ENCODE measurements at regions not wholly inside any gene's neighbourhood (a gene's known extent, or its start where the extent isn't known, plus 50 kb on each side); places are given as distances from the start of the nearest gene placed in this dataset.

- DNase-seq: peak; percentile 83
- TF ChIP-seq, protein P1, sequence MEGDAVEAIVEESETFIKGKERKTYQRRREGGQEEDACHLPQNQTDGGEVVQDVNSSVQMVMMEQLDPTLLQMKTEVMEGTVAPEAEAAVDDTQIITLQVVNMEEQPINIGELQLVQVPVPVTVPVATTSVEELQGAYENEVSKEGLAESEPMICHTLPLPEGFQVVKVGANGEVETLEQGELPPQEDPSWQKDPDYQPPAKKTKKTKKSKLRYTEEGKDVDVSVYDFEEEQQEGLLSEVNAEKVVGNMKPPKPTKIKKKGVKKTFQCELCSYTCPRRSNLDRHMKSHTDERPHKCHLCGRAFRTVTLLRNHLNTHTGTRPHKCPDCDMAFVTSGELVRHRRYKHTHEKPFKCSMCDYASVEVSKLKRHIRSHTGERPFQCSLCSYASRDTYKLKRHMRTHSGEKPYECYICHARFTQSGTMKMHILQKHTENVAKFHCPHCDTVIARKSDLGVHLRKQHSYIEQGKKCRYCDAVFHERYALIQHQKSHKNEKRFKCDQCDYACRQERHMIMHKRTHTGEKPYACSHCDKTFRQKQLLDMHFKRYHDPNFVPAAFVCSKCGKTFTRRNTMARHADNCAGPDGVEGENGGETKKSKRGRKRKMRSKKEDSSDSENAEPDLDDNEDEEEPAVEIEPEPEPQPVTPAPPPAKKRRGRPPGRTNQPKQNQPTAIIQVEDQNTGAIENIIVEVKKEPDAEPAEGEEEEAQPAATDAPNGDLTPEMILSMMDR (IDR thresholded peaks at IDR 0.05; ENCODE audit: low read depth, low read length, missing control alignments): no peak
- Histone ChIP-seq H3K36me3 (replicated peaks) (no peaks in the 10 kb centered on the region), H3K27me3 (replicated peaks) (no peaks in the 10 kb centered on the region), H3K27ac (peak overlapping the region; percentile 75), H3K4me3 (ENCODE audit: low read depth, low read length) (no peak overlapping the region)
- in situ Hi-C loops (cut with HindIII; ENCODE audit: low pct_ligation_motif_present, low sequenced_read_pairs): no loop called here
Measured at GRCh38 chr5:124453221-124454051, 293.0 kb downstream of the ZNF608 start.

GRCh38 chr5:124452412-124452811, 294.0 kb downstream of the ZNF608 start:
- in situ Hi-C loops (cut with HindIII; ENCODE audit: low pct_ligation_motif_present, low sequenced_read_pairs): no loop called here
- Histone ChIP-seq H3K4me3 (ENCODE audit: low read depth, low read length) (no peak overlapping the region), H3K27me3 (replicated peaks) (no peaks in the 10 kb centered on the region), H3K27ac (no peak overlapping the region), H3K36me3 (replicated peaks) (no peaks in the 10 kb centered on the region)
- DNase-seq: no peak
- TF ChIP-seq, protein P1 (IDR thresholded peaks at IDR 0.05; ENCODE audit: low read depth, low read length, missing control alignments): no peak

DNA sequence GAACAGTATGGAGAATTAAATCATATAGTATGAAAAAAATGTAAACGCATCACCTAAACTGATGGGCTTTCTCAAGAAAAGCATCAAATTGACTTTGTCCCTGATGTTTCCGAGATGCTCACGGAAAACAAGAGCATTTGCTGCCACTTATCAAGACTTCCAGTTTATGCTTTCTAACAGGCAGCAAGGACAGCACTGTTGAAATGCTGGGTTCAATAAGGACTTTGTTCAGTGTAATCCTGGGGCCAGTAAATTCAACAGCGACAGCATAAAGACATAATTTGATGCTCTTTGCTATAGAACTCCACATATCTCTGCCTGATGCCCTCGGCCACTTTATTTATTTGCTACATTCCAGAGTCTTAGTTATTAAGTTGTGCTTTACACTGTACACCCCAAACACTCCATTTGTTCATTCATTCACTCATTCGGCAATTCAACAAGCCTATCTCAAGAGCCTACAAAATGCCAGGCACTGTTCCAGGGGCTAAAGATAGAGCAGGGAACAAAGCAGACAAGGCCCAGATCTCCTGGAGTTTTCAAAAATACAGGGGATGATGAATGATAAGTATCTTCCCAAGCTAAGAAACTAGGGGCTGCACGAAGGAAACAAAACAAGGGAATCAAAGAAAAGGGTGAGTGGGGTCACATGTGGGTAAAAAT, 294.6 kb downstream of the ZNF608 start:
- in situ Hi-C loops (cut with HindIII; ENCODE audit: low pct_ligation_motif_present, low sequenced_read_pairs): no loop called here
- Histone ChIP-seq H3K27me3 (replicated peaks) (no peaks in the 10 kb centered on the region), H3K4me3 (ENCODE audit: low read depth, low read length) (no peak overlapping the region), H3K27ac (no peak overlapping the region), H3K36me3 (replicated peaks) (no peaks in the 10 kb centered on the region)
- TF ChIP-seq, protein P1 (IDR thresholded peaks at IDR 0.05; ENCODE audit: low read depth, low read length, missing control alignments): no peak
- no peak for DNase-seq

GRCh38 chr5:124446120-124446519, 300.3 kb downstream of the ZNF608 start:
- Histone ChIP-seq H3K4me3 (ENCODE audit: low read depth, low read length) (no peak overlapping the region), H3K36me3 (replicated peaks) (no peaks in the 10 kb centered on the region), H3K27ac (no peak overlapping the region), H3K27me3 (replicated peaks) (no peaks in the 10 kb centered on the region)
- in situ Hi-C loops (cut with HindIII; ENCODE audit: low pct_ligation_motif_present, low sequenced_read_pairs): no loop called here
- no peak for DNase-seq
- TF ChIP-seq, protein P1 (IDR thresholded peaks at IDR 0.05; ENCODE audit: low read depth, low read length, missing control alignments): no peak

DNA sequence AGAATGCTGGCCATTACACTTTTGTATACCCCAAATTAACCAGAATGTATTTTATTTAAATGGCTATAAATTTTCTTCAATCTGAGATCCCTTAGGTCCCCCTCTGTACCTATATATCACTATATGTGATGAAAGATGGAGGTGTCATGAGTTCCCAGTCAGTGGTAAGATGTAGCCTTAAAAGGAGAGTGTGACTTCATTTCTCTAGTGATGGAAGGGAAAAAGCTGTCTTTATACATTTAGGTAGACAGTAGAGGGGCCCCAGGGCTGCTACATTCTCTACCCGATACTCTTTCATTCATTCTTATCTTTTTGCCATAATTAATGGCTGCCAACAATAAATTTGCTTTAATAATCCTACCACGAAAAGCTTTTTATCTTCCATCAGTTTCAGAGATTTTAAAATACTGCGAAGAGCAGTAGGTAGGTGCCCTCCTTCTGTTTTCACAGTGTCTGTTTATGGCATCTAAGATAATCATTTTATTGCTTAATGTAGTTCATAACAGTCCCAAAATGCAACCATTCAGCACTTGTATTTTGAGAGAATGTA, 301.3 kb downstream of the ZNF608 start:
- in situ Hi-C loops (cut with HindIII; ENCODE audit: low pct_ligation_motif_present, low sequenced_read_pairs): no loop called here
- H3K4me3 ChIP-seq (ENCODE audit: low read depth, low read length): no peak overlapping the region

More for the DNA sequence above, 301.3 kb downstream of the ZNF608 start:
- no peaks in the 10 kb centered on the region for H3K36me3 ChIP-seq (replicated peaks)
- DNase-seq: no peak
- H3K27ac ChIP-seq: no peak overlapping the region
- TF ChIP-seq, protein P1 (IDR thresholded peaks at IDR 0.05; ENCODE audit: low read depth, low read length, missing control alignments): no peak
- H3K27me3 ChIP-seq (replicated peaks): no peaks in the 10 kb centered on the region
